Stimulated activated CD4-positive, alpha-beta T cell treated with anti-CD3 and anti-CD28 coated beads, Interleukin-2, amount 100 ng/mL, for 4 hours (primary cell): ENCODE measurements at regions not wholly inside any gene's neighbourhood (a gene's known extent, or its start where the extent isn't known, plus 50 kb on each side); places are given as distances from the start of the nearest gene placed in this dataset.

Experiments used
- DNase-seq: peaks from one replicate; pipeline ENCODE4 v3.0.0-alpha.2; 2020; ENCODE audit warnings: low read depth

GRCh38 chr7:45358287-45358686, 200.7 kb downstream of the RAMP3 start:
- DNase-seq = no peak

- no peak for DNase-seq
These were observed 201.7 kb downstream of the RAMP3 start for GRCh38 chr7:45359250-45359649.

- no peak for DNase-seq
These were observed 202.2 kb downstream of the RAMP3 start for GRCh38 chr7:45359776-45360175.

- no peak for DNase-seq
These were observed 206.1 kb downstream of the RAMP3 start for GRCh38 chr7:45363669-45364068.

GRCh38 chr7:45365341-45365740, 207.8 kb downstream of the RAMP3 start:
- no peak for DNase-seq

GRCh38 chr7:45366475-45366874, 207.7 kb upstream of the ADCY1 start:
- no peak for DNase-seq

GRCh38 chr7:45367026-45367425, 207.1 kb upstream of the ADCY1 start:
- no peak for DNase-seq

- no peak for DNase-seq
These were observed 205.9 kb upstream of the ADCY1 start for GRCh38 chr7:45368129-45368807.

- no peak for DNase-seq
These were observed 189.7 kb upstream of the ADCY1 start for GRCh38 chr7:45384499-45384898.

- DNase-seq = no peak
These were observed 186.3 kb upstream of the ADCY1 start for GRCh38 chr7:45387837-45388236.

- DNase-seq = no peak
These were observed 184.9 kb upstream of the ADCY1 start for GRCh38 chr7:45389073-45389872.

- no peak for DNase-seq
These were observed 184.0 kb upstream of the ADCY1 start for GRCh38 chr7:45390180-45390579.

GRCh38 chr7:45390731-45391130, 183.4 kb upstream of the ADCY1 start:
- DNase-seq = no peak

GRCh38 chr7:45391618-45392451, 182.3 kb upstream of the ADCY1 start:
- no peak for DNase-seq

GRCh38 chr7:45394117-45394708, 180.0 kb upstream of the ADCY1 start:
- DNase-seq = no peak

GRCh38 chr7:45399069-45399468, 175.1 kb upstream of the ADCY1 start:
- DNase-seq = no peak

GRCh38 chr7:45400680-45401079, 173.5 kb upstream of the ADCY1 start:
- DNase-seq = no peak

GRCh38 chr7:45401155-45401554, 173.0 kb upstream of the ADCY1 start:
- DNase-seq = no peak

GRCh38 chr7:45401851-45402250, 172.3 kb upstream of the ADCY1 start:
- no peak for DNase-seq

GRCh38 chr7:45402480-45403218, 171.5 kb upstream of the ADCY1 start:
- DNase-seq = no peak

- no peak for DNase-seq
These were observed 169.5 kb upstream of the ADCY1 start for GRCh38 chr7:45404622-45405021.
